Dermis microvascular lymphatic vessel endothelial cell (primary cell): ENCODE measurements at regions not wholly inside any gene's neighbourhood (a gene's known extent, or its start where the extent isn't known, plus 50 kb on each side); places are given as distances from the start of the nearest gene placed in this dataset.
"Not testable (repeated sequence)": the region's sequence is repeated elsewhere in the genome, so short reads cannot be mapped to it uniquely, and the experiment has no call there.

Experiments used
- DNase-seq, 2 donors: peaks; one replicate each; pipeline versions ENCODE4 v3.0.0 to v3.0.0-alpha.2; 2010; ENCODE audit warnings: low read depth in 2 of 2

DNA sequence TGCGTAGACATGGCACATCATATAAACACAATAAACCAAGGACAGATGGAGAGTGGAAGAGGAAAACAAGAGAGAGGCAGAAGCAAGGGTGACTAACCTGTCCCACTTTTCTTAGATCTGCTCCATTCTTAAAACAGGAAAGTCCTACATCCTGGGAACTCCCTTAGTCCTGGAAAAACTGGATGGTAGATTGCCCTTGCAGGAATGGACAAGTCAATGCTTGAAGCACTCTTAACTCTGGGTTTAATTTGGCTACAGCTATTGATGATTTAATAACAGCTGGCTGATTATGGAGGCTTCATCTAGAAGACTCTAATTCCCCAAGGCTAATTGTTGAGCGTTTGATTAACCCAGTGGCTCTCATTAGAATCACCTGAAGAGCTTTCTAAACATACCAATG lies 258.8 kb downstream of the MIAT start:
- DNase-seq, result no peak

DNA sequence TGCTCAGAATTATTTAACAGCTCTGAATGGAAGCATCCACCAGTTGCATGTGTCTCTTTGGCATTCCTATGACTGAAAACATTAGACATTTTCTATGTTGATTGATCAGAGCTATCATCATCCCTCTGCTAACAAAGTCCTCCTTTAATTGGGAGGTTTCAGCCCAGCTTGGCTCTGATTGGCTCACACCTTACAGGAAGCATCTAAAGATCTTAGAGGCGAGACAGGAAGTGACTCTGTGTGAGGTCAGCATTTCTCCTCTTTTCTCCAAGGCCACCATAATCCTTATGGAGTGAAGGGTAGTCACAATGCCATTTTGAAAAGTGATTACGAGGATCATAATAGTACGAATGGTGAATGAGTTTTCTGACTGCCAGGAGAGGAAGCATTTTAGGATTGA lies 260.8 kb downstream of the MIAT start:
- DNase-seq, result no peak

DNA sequence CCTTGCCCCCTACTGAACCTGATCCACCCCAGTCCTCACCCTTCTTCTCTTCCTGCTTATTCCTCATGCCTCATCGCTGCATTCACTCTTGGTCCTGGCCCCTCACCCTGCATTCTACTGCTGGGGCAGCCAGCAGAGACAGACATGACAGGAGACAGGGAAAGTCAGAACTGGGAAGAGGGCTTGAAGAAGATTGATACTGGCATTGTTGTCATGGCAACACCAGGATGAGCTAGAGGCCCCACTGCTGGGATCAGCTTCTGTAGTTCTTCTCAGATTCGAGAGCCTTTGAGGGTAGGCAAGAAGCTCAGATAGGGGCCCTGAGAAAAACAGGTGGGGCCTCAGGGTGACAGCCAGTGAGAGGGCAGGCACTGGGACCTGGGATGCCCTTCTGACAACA lies 264.3 kb downstream of the MIAT start:
- no peak for DNase-seq

DNA sequence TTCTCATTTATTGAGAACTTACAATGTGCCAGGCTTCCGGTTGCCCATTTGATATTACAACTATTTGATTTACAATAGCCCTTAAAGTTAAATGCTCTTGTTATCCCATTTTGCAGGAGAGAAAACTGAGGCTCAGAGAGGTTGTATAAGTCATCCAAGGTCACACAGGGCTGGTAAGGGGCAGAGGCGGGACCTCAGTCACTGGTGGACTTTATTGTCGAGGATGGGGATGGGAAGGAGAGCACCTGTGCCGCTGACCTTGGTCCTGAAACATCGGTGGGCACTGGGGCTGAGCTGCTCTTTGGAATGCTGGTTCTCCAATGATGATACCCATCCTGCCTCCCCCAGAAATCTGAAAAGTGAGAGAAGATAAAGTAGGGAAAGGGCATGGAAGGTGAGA lies 265.4 kb downstream of the MIAT start:
- no peak for DNase-seq

DNA sequence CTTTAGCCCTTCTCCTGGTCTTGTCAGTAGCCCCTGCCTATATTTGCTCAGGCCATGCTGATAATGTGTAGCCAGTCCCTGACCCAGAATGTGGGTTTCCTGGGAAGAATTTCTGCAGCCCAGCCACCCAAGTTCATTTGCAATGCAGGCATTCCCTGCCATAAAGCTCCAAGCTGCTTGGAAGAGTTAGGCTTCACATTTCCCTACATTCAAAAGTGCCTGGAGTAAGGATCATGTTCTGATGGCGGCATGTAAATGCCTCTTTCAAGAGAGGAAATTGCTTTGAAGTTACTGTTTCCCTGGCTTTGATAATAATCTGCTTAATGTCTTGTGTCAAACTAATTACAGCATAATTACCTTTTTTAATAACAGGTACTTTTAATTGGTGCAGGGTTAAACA lies 266.1 kb downstream of the MIAT start:
- no peak for DNase-seq

DNA sequence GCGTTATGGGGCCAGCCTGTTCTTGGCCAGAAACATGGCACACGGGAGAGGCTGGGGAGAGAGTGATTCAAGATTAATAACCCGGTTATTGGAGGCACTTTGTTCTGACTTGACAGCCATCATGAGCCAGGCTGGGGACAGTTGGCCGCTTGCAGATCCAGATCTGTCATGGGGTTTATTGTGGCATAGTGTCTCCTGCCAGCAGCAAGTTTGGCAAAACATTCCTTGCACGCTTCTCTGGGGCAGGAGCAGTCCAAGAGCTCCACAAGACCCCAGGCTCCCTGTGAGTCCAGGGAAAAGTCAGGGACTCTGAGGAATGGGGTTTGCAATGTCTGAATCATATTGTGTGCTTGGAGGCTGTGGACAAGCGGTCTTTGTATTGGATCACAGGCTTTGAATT lies 270.4 kb downstream of the MIAT start:
- DNase-seq, result no peak

DNA sequence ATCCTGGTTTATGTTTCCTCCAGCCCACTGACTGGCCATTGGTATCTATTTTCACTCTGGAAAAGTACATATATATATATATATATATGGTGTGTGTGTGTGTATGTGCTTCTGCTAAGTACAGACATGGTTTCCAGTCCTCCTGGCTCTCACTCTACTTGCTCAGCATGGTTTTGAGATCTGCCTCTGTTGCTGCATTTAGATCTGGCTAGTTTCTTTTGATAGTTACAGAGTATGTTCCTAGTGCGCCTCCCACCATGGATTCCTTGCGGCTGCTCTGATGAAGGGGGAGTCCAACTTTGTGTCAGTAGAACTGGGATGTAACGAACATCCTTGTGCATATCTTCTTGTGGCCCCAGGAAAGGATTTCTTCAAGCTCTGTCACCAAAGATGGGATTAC lies 274.1 kb downstream of the MIAT start:
- DNase-seq, result no peak

DNA sequence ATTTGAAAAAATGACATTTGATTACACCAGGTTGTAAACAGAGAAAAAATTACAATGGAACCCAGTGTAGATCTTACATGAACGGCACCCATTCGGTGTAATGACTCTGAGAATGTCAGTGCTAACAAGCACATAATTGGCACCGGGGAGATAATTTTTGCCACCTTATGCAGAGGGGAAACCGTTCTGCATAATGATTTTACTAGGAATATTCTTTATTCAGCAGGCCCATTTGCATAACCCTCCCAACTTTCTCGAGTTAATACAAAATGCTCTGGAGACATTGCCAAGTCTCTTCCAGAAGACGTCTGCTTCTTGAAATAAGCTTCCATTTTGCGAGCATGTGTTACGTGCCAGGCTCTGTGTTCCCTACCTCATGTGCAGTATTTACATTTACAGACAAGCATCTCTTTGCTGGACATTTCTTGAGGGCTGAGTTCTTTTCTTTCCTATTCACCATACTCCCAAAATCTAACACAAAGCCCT lies 275.8 kb downstream of the MIAT start:
- no peak for DNase-seq

DNA sequence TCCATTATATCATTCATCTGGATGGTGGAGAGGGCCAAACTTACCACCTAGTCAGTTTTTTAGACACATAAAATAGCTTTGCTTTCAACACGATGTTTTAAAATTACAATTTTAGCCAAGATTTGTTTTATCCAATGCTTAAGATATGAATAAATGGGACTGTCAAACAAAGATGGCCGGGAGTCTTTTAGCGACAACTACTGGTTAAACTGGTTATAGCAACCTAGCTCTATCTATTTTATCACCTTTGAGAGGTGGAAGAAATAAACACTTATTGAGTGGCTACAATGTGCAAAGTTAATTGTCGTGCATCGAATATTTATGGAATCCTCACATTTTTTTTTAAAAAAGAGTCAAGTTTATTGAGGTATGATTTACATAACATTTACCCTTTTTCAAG lies 279.8 kb downstream of the MIAT start:
- no peak for DNase-seq

DNA sequence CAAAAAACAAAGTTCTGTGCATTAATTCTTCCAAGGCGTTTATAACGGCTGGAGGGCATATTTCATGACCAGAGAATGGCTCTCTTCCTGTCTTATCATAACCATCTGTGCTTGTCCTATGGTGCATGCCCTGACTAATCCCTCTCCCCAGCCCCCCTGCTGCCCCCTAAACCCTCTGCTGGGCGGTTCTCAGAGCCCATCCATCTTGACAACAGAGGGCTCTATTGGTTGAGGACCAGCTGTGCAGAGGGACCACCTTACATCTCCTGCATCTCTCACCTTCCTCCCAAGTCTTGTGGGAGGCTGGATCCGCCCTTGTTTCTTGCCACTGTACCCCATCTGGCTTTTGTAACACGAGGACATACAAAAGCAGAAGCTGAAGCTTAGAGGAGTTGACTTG lies 282.1 kb downstream of the MIAT start:
- DNase-seq, result no peak

DNA sequence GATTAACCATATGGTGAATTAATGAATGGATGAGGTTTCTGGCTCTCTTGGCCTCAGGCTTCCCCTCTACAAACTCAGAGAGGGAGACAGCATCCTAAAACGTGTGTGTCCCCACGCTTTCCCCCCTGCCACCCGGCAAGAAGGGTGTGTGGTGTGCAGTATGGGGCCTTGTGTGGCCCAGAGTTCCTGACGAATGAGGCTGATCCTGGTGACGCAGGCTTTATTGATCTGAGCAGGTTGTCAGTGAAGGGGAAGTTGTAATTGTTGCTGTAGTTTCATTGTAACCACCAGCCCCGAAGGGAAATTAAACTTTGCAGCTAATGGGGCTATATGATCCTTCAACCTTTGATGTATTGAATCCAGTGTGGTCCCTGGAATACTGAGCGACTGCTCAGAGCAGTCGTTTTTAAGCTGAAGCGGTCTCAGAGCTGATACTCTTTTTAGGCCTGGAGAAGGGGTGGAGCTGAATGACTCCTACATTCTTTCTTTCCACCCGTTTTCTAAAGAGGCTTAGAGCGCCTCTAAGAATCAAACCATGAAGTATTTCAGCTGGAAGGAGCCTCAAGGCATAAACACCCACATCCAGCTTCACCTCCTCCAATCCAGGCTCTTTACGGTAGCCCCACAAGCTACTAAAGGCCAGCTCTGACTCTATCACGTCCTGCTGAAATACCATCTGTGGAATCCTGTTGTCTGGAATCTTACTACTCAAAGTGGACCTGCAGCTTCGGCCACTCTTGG lies 284.7 kb downstream of the MIAT start:
- no peak for DNase-seq

DNA sequence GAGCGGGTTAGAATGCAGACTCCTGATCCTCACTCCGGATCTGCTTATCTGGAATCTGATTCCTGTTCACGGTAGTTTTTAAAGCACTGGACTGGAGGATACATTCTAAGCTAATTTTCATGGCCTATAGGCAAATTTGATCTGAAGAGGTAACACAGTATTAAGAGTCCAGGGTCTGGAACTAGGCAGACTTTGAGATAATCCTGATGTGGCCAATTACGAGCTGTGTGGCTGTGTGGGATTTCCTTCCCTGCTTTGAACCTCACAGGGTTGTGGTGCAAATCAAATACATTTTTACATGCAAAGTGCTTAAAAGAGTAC lies 285.2 kb downstream of the MIAT start:
- no peak for DNase-seq

DNA sequence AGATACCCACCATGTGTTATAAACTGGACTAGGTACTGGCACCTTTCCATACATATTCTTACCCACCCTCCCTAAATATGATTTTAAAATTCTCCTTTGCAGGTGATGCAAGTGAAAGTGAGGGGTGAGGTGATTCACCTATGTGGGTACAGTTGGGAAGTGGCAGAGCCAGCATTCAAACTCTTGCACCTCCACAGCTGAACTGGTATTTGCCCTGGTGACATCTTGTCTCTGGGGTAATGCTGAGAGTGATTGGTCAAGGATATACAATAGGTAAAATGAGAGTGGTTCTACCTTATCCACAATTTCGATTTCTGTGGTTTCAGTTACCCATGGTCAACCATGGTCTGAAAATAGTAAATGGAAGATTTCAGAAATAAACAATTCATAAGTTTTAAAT lies 288.2 kb downstream of the MIAT start:
- no peak for DNase-seq

DNA sequence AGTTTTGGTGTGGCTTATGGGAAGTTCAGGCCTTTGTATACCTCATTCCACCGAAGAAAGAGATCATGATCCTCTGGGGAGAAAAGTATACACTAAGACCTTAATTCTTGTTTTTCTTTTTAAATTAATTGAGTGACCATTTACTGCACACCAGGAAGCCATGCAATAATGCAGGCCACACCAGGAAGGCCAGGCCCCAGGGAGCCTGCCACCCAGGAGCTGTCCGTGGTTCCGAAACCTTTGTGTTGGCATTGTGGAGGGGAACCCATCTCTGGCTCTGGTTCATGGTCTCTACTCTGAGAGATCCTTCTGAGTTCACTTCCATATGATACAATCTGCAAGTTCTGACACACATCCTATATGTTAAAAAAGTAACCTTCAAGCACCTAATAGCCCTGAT lies 291.8 kb downstream of the MIAT start:
- peak; percentile 1 to 45 for DNase-seq

DNA sequence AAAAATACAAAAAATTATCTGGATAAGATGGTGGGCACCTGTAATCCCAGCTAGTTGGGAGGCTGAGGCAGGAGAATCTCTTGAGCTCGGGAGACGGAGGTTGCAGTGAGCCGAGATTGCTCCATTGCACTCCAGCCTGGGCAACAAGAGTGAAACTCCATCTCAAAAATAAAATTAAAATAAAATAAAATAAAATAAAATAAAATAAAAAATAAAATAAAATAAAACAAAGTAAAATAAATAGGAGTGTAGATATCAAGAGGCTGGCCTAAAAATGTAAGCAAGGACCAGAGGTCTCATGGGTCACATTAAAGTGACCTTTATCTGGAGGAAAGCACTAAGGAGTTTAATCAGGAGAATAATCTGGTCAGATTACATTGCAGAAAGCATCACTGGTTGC lies 293.8 kb downstream of the MIAT start:
- DNase-seq, result not testable (repeated sequence)

DNA sequence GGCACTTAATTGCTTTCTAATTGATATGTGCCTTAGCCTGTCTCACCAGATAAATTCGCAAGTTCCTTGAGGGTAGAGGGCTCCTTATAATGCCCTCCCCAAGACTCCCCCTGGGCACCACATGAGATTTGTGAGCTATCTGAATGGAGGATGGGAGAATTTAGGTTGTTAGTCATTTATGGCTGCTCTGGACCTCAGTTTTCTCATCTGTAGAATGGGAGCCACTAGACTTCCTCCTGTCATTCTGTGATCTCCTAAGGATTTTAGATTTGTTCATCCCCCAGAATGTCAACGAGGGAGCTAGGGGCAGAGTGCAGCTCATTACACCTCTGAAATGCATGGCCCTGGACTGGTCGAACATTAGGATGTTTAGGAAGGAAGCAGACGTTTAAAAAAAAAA lies 294.6 kb downstream of the MIAT start:
- no peak for DNase-seq

DNA sequence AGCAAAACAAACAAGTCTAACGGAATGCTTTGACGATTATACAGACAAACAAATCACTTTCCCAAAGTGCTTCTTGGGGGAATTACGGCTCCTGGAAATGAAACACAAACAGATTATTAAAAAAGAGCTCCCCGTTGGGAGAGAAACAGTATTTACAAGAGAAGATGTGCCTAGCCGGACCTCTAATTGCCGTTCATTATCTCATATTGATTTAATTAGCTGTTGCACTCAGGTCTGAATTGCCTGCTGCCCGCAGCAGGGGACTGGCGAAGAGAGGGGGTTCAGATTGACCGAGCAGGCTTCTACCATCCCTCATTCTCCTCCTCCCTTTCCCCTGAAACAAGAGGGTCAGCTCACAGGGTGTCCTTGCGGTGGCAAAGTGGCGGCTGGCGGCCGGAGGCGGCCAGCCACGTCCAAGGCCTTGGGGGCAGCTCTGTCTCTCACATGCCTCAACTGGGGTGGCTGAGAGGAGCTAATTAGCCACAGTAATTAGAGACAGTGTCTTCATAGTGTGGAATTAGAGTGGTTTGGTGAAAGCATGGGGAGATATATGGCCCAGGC lies 295.1 kb downstream of the MIAT start:
- DNase-seq, result no peak

DNA sequence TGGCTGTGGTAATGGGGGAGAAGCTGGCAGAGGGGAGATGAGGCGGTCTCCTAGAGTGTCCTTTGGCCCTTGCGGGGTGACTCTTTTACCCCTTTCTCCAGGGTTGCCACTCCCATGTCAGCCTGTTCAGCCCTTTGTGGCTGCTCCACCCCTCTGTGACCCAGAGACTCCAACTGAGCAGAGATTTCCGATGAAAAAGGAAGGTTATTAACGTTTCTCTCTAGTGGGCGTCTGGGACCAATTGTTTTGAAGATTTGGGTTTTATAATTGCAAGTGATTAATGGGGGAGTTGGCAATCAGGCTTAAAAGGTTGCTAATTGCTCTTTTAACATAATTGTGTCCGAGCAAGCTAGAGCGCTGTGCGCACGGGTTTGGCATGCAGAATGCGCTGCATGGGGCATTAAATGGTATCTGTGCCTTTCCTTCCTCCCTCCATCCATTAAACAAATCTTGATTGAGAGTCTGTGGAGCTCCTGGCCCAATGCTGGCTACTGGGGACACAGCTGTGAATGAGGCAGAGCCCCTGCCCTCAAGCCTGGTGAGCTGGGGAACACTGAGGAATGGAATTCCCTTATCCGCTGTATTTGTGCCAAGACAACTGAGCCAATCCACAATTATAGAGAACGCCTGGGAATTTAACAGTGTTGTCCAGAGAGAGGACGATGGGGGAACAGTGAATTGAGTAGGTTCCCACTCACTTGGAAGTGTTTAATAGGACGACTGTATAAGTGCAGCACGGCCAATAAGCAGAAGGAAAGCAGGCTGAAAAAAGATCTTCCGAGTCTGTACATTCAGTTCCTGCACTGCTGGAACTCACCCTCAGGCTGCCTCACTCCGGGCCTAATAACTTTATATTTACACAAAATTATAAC lies 295.9 kb downstream of the MIAT start:
- DNase-seq, result no peak

DNA sequence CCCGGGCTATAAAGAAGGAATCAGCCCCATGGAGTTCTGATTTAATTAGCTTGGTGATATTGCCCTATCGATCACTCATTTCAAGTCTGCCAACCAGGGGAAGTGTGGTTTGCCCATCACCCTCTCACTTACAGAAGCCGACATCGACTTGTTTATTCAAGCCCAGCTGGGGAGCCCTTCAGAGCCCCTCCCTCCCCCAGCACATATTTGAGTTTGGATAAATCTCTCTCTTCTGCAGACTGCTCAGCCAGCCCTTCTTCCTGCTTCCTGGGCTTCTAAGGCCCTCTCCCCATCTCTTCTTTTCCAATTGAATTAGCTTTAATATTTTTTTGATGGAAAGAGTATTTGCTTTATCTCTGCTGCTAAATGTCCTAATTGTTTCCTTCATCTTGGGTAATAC lies 299.0 kb downstream of the MIAT start:
- no peak for DNase-seq

DNA sequence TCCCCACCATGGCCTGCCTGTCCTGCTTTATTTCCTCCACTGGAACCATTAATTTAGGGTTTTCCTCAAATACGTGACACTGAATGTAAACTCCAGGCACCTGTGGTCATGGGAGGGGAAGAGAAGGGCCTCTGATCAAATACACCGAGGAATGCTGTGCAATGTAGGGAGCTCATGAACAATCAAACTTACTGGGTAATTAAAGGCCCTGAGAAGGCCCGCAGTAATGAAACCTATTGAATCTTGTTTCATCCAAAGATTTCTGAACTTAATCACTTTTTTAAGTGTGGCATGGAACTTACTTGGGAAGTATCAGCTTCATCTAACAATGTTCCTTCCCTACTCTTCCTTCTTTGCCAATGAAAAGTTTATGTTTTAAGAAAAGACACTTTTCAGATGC lies 299.8 kb downstream of the MIAT start:
- no peak for DNase-seq

DNA sequence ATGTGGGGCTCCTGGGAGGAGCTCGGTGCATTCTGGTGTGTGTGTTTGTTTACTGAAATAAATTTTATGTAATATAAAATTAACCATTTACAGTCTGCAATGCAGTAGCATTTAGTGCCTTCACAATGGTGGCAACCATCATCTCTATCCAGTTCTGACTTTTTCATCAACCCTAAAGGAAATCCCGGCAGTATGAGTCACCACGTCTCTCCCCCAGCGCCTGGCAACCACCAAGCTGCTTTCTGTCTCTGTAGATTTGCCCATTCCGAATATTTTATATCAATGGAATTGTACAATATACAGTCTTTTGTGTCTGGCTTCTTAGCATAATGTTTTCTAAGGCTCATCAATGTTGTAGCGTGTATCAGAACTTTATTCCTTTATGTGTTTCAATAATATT lies 300.5 kb downstream of the MIAT start:
- DNase-seq, result no peak

DNA sequence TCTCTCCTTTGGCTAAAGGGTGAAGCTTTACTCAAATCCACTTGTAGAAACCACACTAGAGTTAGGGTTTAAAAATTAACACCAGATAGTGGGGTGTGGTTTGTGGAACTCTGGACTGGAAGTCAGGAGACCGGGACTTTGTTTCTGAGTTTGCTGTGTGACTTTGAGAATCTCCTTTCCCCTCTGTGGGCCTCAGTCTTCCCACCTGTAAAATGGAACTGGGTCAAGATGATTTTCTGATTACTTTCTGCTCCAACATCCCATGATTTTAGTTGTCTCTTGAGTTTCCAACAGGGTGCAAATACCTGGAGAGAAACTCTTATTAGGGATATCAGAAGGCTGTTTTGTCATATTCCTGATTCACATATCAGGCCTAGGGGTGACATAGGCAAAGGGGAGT lies 301.0 kb downstream of the MIAT start:
- no peak for DNase-seq

DNA sequence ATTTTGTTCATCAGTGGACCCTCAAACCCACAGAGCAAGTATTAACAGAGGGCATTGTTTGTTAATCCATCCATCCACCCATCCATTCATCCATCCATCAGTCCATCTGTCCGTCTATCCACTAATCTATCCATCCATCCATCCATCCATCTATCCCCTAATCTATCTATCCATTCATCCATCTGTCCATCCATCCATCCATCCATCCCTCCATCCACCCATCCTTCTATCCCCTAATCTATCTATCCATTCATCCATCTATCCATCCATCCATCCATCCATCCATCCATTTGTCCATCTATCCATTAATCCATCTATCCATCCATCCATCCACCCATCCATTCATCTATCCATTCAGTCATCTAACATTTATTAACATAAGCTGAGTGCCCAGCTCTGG lies 307.3 kb downstream of the MIAT start:
- no peak for DNase-seq
